ENCODE measurements at regions not wholly inside any gene's neighbourhood (a gene's known extent, or its start where the extent isn't known, plus 50 kb on each side); places are given as distances from the start of the nearest gene placed in this dataset.
"Not testable (repeated sequence)": the region's sequence is repeated elsewhere in the genome, so short reads cannot be mapped to it uniquely, and the experiment has no call there.

DNA sequence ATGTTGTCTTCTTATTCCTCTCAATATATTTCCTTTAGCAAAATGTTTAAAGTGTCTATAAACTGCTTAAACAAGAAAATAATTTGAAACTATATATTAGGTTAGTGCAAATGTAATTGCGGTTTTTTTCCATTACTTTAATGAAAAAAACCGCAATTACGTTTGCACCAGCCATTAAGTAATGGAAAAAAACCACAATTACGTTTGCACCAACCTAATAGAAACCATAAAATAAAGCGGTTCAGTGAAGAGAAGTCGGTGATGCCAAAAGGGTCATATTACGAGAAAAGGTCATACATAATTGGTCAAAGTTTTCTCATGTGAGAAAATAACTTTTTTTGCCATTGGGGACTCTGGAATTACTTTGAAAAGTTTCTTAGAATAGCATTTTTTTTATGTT lies 385.6 kb upstream of the ST8SIA4 start (continued):
- TF ChIP-seq REST (IDR thresholded peaks at IDR 0.05) (no peak), SP1 (IDR thresholded peaks at IDR 0.05) (no peak), NR2F2 (IDR thresholded peaks at IDR 0.05) (no peak), HNF4A (conservative IDR thresholded peaks at IDR 0.05) (no peak)
- TF ChIP-seq, protein P1, sequence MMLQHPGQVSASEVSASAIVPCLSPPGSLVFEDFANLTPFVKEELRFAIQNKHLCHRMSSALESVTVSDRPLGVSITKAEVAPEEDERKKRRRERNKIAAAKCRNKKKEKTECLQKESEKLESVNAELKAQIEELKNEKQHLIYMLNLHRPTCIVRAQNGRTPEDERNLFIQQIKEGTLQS (IDR thresholded peaks at IDR 0.05): no peak

DNA sequence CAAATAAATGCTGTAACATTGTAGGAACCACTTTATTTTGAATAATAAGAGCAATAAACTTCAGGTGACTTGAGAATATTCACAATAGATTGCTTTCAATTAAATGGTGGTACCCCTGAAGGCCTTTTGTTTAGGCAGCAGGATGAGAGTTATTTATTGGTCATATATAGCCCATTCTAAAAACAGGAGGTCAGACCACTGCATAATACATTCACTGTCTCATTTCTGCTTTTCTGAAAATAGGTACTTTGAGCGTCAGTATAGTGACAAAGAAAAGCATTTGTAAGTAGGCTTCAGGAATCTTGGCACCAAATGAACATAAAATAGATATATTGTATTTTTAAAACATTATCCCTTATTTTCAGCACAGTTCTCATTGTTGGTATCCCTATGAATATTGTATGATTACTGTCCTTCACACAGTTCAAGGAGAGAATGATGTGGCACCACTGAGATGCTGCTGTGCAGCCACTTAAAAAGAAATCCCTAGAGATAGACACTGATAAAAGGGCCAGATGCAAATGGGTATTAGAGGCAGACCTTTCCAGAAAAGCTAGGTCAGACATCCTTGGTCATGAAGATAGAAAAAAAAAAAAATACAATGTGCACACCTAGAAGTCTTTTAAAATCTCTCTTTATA lies 381.8 kb upstream of the ST8SIA4 start:
- Histone ChIP-seq H3K4me1 (ENCODE audit: control insufficient read depth in 4 of 4, insufficient read depth in 4 of 4, low read length in 3 of 4) (no peaks in the 10 kb centered on the region), H3K4me3 (ENCODE audit: low read depth in 1 of 3, low read length in 3 of 3) (no peak overlapping the region), H3K27me3 (ENCODE audit: control insufficient read depth in 4 of 4, insufficient read depth in 4 of 4, low read length in 3 of 4) (no peaks in the 10 kb centered on the region), H3K27ac (ENCODE audit: low read depth in 1 of 2, low read length in 2 of 2) (no peak overlapping the region), H3K9ac (ENCODE audit: low read depth in 1 of 2, low read length in 2 of 2) (no peak overlapping the region), H3K36me3 (ENCODE audit: control insufficient read depth in 4 of 4, insufficient read depth in 3 of 4, low read depth in 1 of 4, low read length in 3 of 4) (no peaks in the 10 kb centered on the region), H3K9me3 (ENCODE audit: control insufficient read depth in 4 of 4, low read length in 3 of 4) (no peaks in the 10 kb centered on the region)
- DNase-seq (ENCODE audit: low spot score): no peak
- WGBS: 77% methylated on average over 1 of the region's 1 CpG
- no peak for TF ChIP-seq REST (IDR thresholded peaks at IDR 0.05)
- no peak for TF ChIP-seq TAF1 (conservative IDR thresholded peaks at IDR 0.05)
- no peak for TF ChIP-seq HNF4G (IDR thresholded peaks at IDR 0.05)
- TF ChIP-seq FOXA1 (IDR thresholded peaks at IDR 0.05): no peak
- TF ChIP-seq RXRA (IDR thresholded peaks at IDR 0.05): no peak
- TF ChIP-seq GABPA (IDR thresholded peaks at IDR 0.05 in 1 of 2, conservative IDR thresholded peaks at IDR 0.05 in 1 of 2): no peak
- no peak for TF ChIP-seq NR2F2 (IDR thresholded peaks at IDR 0.05)
- no peak for TF ChIP-seq RAD21 (IDR thresholded peaks at IDR 0.05)
- no peak for TF ChIP-seq JUND (IDR thresholded peaks at IDR 0.05)
- TF ChIP-seq FOXA2 (IDR thresholded peaks at IDR 0.05): no peak

GRCh38 chr5:101283938-101284337 lies 380.9 kb upstream of the ST8SIA4 start:
- H3K9me3 ChIP-seq (ENCODE audit: control insufficient read depth in 4 of 4, low read length in 3 of 4); H3K4me1 ChIP-seq (ENCODE audit: control insufficient read depth in 4 of 4, insufficient read depth in 4 of 4, low read length in 3 of 4); H3K4me3 ChIP-seq (ENCODE audit: low read depth in 1 of 3, low read length in 3 of 3); H3K27ac ChIP-seq (ENCODE audit: low read depth in 1 of 2, low read length in 2 of 2); H3K36me3 ChIP-seq (ENCODE audit: control insufficient read depth in 4 of 4, insufficient read depth in 3 of 4, low read depth in 1 of 4, low read length in 3 of 4); H3K27me3 ChIP-seq (ENCODE audit: control insufficient read depth in 4 of 4, insufficient read depth in 4 of 4, low read length in 3 of 4); H3K9ac ChIP-seq (ENCODE audit: low read depth in 1 of 2, low read length in 2 of 2); DNase-seq (ENCODE audit: low spot score): not testable (repeated sequence)
- 91% methylated on average over 3 of the region's 3 CpGs for WGBS

Measured in liver (tissue), 7 donors.